IPS-20b (cell line): ENCODE measurements at regions not wholly inside any gene's neighbourhood (a gene's known extent, or its start where the extent isn't known, plus 50 kb on each side); places are given as distances from the start of the nearest gene placed in this dataset.

Experiments used
- H3K27ac ChIP-seq: one replicate; pipeline ENCODE4 v1.5.1; 2013; ENCODE audit warnings: low read length
- H3K27me3 ChIP-seq: 2 replicates; pipeline ENCODE4 v1.6.1; 2013; ENCODE audit warnings: mild to moderate bottlenecking, low read length, inconsistent platforms; ENCODE audit not compliant: insufficient read depth
- H3K36me3 ChIP-seq: 2 replicates; pipeline ENCODE4 v1.6.1; 2013; ENCODE audit warnings: low read depth, mild to moderate bottlenecking, inconsistent platforms, low read length, moderate library complexity; ENCODE audit not compliant: insufficient read depth
- H3K4me1 ChIP-seq: 2 replicates; pipeline ENCODE4 v1.6.1; 2013; ENCODE audit warnings: mild to moderate bottlenecking, control low read depth, inconsistent platforms, low read length, moderate library complexity; ENCODE audit not compliant: insufficient read depth
- H3K4me3 ChIP-seq: 2 replicates; pipeline ENCODE4 v1.5.1; 2013; ENCODE audit warnings: mild to moderate bottlenecking, low read length, inconsistent platforms
- H3K9ac ChIP-seq: 2 replicates; pipeline ENCODE4 v1.6.1; 2013; ENCODE audit warnings: low read depth, mild to moderate bottlenecking, inconsistent platforms, low read length, moderate library complexity
- H3K9me3 ChIP-seq: 2 replicates; pipeline ENCODE4 v1.6.1; 2013; ENCODE audit warnings: mild to moderate bottlenecking, low read depth, low read length, inconsistent platforms; ENCODE audit not compliant: insufficient read depth

GRCh38 chr9:1747417-1747967 lies 267.7 kb upstream of the SMARCA2 start:
- Histone ChIP-seq H3K9me3 (peaks cover 9% of the 10 kb centered on the region; the same call in 1 of the 2 replicates), H3K4me1 (no peaks in the 10 kb centered on the region), H3K36me3 (no peaks in the 10 kb centered on the region), H3K27ac (no peak overlapping the region), H3K27me3 (no peaks in the 10 kb centered on the region; the same call in 1 of the 2 replicates), H3K9ac (no peak overlapping the region), H3K4me3 (no peak overlapping the region)

GRCh38 chr9:1748407-1748806 lies 266.7 kb upstream of the SMARCA2 start:
- no peaks in the 10 kb centered on the region for H3K36me3 ChIP-seq
- H3K9me3 ChIP-seq = peaks cover 9% of the 10 kb centered on the region; the same call in 1 of the 2 replicates
- no peaks in the 10 kb centered on the region for H3K4me1 ChIP-seq
- no peak overlapping the region for H3K27ac ChIP-seq
- H3K27me3 ChIP-seq = no peaks in the 10 kb centered on the region; the same call in 1 of the 2 replicates
- H3K9ac ChIP-seq = no peak overlapping the region
- no peak overlapping the region for H3K4me3 ChIP-seq

DNA sequence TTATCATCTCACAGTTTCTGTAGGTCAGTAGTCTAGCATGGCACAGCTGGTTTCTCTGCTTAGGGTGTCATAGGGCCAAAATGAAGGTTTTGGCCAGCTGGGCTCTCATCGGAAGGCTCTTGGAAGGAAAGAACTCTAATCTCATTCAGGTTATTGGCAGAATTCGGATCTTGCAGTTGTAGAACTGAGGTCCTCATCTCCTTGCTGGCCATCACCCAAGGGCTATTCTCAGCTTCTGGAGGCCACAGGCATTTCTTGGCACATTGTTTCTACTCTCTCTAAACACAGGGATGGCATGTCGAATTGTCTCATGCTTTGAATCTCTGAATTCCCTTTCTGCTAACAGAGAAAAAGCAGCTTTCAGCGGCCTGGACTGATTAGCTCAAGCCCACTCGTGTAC lies 258.0 kb upstream of the SMARCA2 start:
- Histone ChIP-seq H3K36me3 (no peaks in the 10 kb centered on the region), H3K27ac (no peak overlapping the region), H3K4me3 (no peak overlapping the region), H3K9me3 (no peaks in the 10 kb centered on the region), H3K9ac (no peak overlapping the region), H3K4me1 (no peaks in the 10 kb centered on the region), H3K27me3 (no peaks in the 10 kb centered on the region)

DNA sequence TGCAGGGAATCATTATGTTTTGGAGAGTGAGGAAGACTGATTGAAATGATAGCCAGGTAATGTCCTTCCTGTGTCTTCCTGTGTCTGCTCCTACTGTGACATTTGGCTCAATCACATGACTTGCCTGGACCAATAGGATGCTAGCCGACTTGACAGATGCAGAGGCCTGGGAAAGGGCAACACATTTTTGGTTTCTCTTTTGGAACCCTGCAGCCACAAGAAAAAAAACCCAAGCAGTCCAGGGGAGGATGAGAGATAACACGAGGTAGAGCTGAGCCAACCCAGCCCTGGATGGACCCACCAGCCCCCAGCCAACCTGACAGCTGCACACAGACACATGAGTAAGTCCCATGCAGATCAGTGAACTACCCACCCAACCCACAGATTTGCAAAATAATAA lies 256.1 kb upstream of the SMARCA2 start:
- Histone ChIP-seq H3K9me3 (no peaks in the 10 kb centered on the region), H3K4me1 (no peaks in the 10 kb centered on the region), H3K27ac (no peak overlapping the region), H3K9ac (no peak overlapping the region), H3K36me3 (no peaks in the 10 kb centered on the region), H3K4me3 (no peak overlapping the region), H3K27me3 (no peaks in the 10 kb centered on the region)

DNA sequence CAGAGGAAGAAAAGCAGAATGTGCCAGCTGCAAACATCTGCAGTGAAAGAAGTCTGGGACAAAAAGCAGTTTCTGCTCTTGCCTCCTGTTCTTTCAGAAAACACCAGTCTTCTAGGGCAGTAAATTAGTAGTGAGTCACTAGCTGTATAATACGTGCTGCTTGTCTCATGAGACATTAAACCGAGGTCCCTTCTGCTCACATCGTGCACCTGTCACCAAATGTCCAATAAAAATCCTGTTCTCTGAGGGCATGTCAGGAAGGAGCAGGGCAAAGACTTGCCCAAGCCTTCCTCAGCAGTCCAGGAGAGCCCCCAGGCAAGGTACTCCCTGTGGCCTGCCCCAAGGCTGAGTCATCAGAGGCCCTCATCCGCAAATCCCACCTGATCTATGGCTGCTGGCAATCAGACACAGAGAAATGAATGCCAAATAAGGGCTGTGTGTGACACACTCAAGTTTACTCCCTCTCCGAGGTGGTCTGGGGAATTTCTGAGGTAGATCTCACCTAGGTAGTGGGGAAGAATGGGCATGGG lies 255.3 kb upstream of the SMARCA2 start:
- Histone ChIP-seq H3K27ac (no peak overlapping the region), H3K9ac (no peak overlapping the region), H3K9me3 (no peaks in the 10 kb centered on the region), H3K4me3 (no peak overlapping the region), H3K36me3 (no peaks in the 10 kb centered on the region), H3K4me1 (no peaks in the 10 kb centered on the region), H3K27me3 (no peaks in the 10 kb centered on the region)

- Histone ChIP-seq H3K27me3 (no peaks in the 10 kb centered on the region), H3K4me3 (no peak overlapping the region), H3K9ac (no peak overlapping the region), H3K36me3 (no peaks in the 10 kb centered on the region), H3K27ac (no peak overlapping the region), H3K9me3 (no peaks in the 10 kb centered on the region), H3K4me1 (no peaks in the 10 kb centered on the region)
Measured at GRCh38 chr9:1761807-1762206, 253.3 kb upstream of the SMARCA2 start.

GRCh38 chr9:1766042-1766441 lies 249.1 kb upstream of the SMARCA2 start:
- H3K9me3 ChIP-seq = no peaks in the 10 kb centered on the region
- no peak overlapping the region for H3K27ac ChIP-seq
- no peak overlapping the region for H3K4me3 ChIP-seq

GRCh38 chr9:1768561-1768960 lies 246.6 kb upstream of the SMARCA2 start:
- Histone ChIP-seq H3K27ac (no peak overlapping the region), H3K36me3 (no peaks in the 10 kb centered on the region), H3K4me1 (no peaks in the 10 kb centered on the region), H3K27me3 (no peaks in the 10 kb centered on the region), H3K9me3 (no peaks in the 10 kb centered on the region), H3K9ac (no peak overlapping the region), H3K4me3 (no peak overlapping the region)

More at GRCh38 chr9:1766042-1766441, 249.1 kb upstream of the SMARCA2 start:
- no peaks in the 10 kb centered on the region for H3K27me3 ChIP-seq
- no peaks in the 10 kb centered on the region for H3K36me3 ChIP-seq
- H3K4me1 ChIP-seq = no peaks in the 10 kb centered on the region
- H3K9ac ChIP-seq = no peak overlapping the region

- H3K27ac ChIP-seq = no peak overlapping the region
- H3K9me3 ChIP-seq = no peaks in the 10 kb centered on the region
- no peak overlapping the region for H3K9ac ChIP-seq
- H3K27me3 ChIP-seq = no peaks in the 10 kb centered on the region
- peaks cover 20% of the 10 kb centered on the region for H3K4me1 ChIP-seq
- no peak overlapping the region for H3K4me3 ChIP-seq
- no peaks in the 10 kb centered on the region for H3K36me3 ChIP-seq
Measured at GRCh38 chr9:1771094-1771789, 243.9 kb upstream of the SMARCA2 start.

DNA sequence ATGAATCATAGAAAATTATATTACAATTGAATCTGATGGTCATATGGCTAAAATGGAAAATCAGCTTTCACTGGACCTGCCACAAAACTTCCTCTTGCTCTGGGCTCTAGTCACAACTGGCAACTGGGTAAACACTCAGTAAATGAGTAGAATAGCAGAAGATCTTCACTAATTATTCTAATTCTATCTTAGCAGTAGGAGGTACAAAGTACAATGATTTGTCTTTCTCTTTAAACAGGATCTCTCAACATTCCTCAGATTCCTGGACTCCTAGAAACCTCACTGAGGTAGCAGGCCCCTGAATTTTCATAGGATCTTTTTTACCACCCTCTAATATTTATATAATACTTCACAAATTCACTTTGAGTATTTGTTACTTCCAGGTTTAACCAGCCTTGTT lies 239.9 kb upstream of the SMARCA2 start:
- H3K27ac ChIP-seq = peak overlapping the region; percentile 6
- no peaks in the 10 kb centered on the region for H3K27me3 ChIP-seq
- H3K4me1 ChIP-seq = peaks cover 26% of the 10 kb centered on the region
- no peak overlapping the region for H3K9ac ChIP-seq
- H3K9me3 ChIP-seq = no peaks in the 10 kb centered on the region
- H3K36me3 ChIP-seq = no peaks in the 10 kb centered on the region
- H3K4me3 ChIP-seq = peak overlapping the region; percentile 29; the same call in 1 of the 2 replicates

- Histone ChIP-seq H3K4me3 (no peak overlapping the region), H3K9ac (no peak overlapping the region), H3K27me3 (no peaks in the 10 kb centered on the region), H3K9me3 (no peaks in the 10 kb centered on the region), H3K27ac (no peak overlapping the region), H3K4me1 (peaks cover 26% of the 10 kb centered on the region), H3K36me3 (no peaks in the 10 kb centered on the region)
Measured at GRCh38 chr9:1776668-1777067, 238.5 kb upstream of the SMARCA2 start.

- Histone ChIP-seq H3K27ac (no peak overlapping the region), H3K9ac (no peak overlapping the region), H3K9me3 (no peaks in the 10 kb centered on the region), H3K4me3 (no peak overlapping the region), H3K36me3 (no peaks in the 10 kb centered on the region), H3K4me1 (no peaks in the 10 kb centered on the region), H3K27me3 (no peaks in the 10 kb centered on the region)
Measured at GRCh38 chr9:1791191-1791590, 224.0 kb upstream of the SMARCA2 start.
